ENCODE measurements at regions not wholly inside any gene's neighbourhood (a gene's known extent, or its start where the extent isn't known, plus 50 kb on each side); places are given as distances from the start of the nearest gene placed in this dataset.

GRCh38 chr2:18464913-18465312, 95.5 kb downstream of the RDH14 start:
- no peak for DNase-seq

DNA sequence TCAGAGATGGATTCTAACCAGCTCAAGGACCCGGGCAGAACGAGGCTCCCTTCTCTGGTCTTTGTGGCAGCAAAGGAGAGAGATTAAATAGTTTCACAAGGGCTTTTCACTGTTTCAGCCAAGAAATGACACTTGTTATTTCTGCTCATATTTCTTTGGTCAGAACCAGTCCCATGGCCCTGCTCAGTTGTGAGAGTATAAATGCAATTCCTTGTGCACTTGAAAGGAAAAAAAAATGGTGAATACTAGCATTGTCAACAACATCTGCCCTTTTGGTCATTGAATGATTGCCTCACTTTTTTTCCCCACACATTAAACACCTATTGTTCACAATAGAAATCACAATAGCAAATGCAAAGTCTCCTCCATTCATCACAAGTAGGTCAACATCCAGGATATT, 104.4 kb downstream of the RDH14 start:
- DNase-seq, result no peak

- no peak for DNase-seq
Measured at GRCh38 chr2:18455236-18455862, 105.1 kb downstream of the RDH14 start.

GRCh38 chr2:18454692-18455235, 105.7 kb downstream of the RDH14 start:
- DNase-seq, result no peak

DNA sequence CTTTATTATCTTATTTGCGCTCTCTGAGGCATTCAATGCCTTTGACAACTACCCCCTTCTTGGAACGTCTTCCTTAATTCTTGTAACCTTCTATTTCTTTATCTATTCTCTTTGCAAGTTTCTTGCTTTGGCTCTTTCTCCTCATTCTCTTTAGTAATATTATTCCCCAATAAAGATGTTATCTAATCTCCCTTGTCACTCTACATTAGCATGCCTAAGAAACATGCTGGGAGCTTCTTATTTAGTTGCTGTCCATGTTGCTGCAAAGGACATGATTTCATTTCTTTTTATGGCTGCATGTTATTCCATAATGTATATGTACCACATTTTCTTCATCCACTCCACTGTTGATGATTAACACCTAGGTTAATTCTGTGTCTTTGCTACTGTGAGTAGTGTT, 113.7 kb downstream of the RDH14 start:
- DNase-seq, result no peak

DNA sequence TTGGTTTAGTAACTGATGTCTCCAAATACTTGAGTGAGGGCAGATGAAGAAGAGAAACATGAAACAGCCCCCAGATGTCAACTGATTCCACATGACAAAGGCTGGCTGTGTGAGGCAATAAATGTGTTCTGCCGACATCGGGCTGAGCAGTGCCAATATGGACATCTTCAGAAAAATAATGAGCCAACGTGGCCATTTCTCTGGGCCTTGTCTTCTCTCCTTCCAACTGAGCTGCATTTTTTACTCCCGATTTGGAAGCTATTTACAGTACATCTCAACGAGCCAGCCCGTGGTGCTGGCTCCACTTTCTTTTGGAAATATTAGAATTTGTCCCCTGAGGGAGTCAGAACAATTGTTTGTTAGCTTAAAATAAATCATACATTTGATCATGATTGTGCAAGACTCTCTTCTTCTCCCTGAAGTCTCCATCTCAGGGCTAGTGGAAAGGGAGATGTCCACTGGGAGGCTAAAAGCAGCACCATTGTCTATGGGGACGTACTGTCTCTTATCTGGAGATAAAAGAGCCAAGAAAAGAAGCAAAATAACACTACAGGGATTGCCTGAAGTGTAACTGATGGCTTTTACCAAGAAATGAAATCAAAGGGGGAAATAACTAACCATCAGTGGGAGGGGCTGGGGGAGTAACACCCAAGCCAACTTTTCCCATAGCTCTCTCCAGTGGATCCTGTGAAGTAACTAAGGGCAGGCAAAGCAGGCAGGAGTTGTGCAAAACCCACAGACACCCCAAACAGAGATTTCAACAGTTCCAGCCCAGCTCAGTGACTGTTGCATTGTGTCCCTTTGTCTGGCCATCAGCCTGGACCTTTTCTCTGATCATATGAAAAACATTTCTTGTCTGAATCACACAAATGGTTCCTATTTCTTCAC, 114.8 kb downstream of the RDH14 start:
- DNase-seq, result no peak

GRCh38 chr2:18444806-18445205, 115.6 kb downstream of the RDH14 start:
- no peak for DNase-seq

- no peak for DNase-seq
Measured at GRCh38 chr2:18441583-18441982, 118.9 kb downstream of the RDH14 start.

DNA sequence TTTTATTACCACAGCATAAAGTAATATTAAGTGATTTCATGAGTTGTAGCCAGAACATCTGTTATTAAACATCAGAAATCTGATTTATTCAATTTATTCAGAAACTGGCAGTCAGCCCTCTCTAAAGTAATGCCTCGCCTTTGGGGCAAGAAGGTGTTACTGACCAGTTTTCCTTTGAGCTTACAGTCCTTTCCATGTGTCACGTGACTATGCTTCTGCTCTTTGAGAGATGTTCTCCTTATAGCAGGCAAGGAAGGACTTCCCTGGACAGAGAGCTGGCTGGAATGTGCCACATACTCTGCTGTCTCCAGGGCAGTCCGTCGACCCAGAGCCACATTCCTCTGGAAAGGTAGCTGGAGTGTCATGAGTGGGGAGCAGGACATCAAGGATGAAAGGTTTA, 119.7 kb downstream of the RDH14 start:
- DNase-seq, result no peak

- DNase-seq, result no peak
Measured at GRCh38 chr2:18440141-18440661, 120.3 kb downstream of the RDH14 start.

DNA sequence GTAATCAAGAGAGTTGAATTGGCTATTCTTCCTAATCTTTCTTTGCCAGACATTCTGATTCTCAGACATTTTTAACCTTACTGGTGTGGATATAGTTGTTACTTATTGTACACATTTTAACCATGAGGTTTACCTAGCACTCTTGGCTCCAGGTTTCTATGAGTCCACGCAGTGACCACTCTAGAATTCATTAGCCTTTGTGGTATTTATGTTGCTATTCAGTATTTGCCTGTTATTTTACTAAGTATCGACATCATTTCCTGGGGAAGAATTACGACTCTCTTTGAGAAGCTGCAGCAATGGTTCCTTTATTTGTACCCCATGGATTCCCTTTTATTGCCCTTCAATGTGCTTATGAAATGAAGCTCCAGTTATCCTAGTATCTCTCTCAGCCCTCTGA, 120.7 kb downstream of the RDH14 start:
- DNase-seq, result no peak

DNA sequence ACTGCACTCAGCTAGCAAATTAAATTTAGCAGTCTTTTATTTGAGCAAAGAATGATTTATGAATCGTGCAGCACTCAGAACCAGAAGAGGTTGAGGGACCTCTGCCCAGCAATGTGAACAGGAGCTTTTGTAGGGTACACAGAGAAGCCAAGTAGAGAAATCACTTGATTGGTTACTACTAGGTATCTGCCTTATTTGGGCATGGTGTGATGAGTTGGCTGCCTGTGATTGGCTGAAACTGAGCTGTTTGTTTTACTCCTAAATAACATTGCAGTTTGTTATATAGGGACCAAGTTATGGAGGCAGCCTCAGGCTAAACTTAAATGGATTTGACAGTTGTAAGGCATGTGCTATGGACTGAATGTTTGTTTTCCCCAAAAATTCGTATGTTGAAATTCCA, 122.5 kb downstream of the RDH14 start:
- no peak for DNase-seq

DNA sequence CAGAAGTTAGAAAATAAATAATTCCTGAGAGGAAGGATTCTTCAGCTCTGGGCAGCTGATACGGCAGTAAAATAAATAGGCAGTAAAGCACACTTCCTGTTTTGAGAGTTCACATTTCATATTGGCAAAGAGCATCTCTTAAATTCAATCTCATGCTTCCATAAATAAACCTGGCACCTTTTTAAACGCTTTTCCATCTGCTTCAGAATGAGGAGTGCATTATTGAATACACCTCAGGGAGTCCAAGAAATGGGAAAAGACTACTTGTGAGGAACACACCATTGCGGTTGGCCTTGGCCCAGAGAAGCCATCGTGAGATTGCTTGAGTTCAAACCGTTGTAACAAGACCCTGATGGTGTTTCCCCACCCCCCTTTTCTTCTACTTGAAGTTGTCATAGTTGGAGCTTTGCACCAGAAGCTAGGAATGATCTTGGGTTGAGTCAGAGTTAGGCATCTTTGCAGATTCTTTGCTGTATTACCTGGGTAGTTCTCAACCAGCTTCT, 123.9 kb downstream of the RDH14 start:
- no peak for DNase-seq

- no peak for DNase-seq
Measured at GRCh38 chr2:18435426-18436037, 124.9 kb downstream of the RDH14 start.

DNA sequence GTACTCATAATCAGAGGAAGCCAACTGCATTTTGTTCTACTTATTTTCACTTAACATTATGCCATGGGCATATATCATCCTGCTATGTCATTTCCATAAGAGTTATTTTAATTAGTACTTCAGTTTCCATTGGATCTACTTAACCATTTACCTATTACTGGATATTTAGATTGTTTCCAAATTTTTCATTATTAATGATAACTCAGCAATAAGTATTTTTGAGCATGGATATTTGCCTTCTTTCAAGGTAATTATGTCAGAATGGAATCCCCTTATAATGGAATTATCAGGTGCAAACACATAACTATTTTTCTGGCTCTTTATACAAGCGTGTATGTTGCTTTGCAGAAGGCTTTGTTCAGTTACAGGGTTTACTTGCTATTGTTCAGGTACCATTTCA, 126.6 kb downstream of the RDH14 start:
- DNase-seq, result no peak

DNA sequence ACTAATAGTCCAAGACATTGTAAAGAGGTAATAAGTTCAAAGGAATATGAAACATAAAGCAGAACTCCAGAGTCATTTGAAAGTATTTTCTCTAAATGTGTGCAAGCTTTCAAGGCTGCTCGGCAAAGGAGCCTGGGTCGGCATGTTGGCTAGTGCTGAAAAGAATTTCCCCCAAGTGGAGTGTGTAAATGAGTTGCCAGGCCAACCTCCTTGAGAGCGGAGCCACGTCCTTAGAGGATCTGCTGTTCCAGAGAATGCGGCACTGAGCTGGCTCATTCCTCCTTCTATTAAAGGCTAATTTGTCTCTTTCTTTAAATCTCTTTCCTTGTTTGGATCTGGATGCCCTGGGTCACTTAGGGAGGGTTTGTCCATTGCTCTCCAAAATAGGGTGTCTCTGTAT, 127.5 kb downstream of the RDH14 start:
- DNase-seq, result no peak

DNA sequence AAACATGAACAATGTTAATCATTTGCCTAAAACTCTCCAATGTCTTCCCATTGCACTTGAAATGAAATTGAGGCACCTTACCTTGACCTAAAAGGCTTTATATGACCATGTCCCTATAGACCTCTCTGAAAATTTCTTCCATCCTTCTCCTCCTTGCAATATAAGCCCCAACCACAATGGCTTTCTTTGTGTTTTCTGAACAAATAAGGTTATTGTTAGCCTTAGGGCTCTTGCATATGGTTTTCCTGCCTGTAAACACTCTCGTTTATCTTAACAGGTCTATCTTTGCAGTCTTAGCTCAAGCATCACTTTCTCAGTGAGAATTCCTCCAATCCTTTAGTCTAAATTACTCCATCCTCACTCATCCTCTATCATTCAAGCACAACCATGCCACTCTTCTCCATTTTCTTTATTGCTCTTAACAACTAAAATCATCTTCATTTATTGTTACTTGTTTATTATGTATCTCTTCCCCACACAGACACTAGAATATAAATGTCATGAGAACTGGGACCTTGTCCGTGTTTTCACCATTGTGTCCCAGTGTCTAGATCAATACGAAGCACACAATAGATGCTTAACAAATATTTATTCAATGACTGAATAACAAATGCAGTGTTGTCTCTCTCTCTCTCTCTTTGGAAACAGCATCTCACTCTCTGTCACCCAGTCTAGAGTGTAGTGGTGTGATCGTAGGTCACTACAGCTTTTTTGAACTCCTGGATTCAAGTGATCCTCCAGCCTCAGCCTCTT, 129.3 kb downstream of the RDH14 start:
- no peak for DNase-seq

DNA sequence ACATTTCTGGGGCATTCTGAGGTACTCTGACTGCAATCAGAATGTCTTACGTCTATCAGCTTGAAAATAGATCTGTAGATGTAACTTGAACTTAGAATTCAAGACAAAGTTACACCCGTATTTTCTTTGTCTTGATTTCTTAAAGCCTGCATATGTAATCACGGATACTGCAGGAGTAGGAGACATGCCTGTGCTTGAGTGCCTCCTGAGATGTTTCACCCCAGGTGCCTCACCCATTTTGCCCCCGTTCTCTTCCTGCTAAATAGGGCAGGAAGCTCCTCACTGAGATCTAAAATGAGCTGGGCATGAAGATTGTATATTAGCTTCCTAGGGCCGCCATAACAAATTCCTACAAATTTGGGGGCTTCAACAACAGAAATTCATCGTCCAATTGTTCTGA, 131.9 kb downstream of the RDH14 start:
- no peak for DNase-seq

DNA sequence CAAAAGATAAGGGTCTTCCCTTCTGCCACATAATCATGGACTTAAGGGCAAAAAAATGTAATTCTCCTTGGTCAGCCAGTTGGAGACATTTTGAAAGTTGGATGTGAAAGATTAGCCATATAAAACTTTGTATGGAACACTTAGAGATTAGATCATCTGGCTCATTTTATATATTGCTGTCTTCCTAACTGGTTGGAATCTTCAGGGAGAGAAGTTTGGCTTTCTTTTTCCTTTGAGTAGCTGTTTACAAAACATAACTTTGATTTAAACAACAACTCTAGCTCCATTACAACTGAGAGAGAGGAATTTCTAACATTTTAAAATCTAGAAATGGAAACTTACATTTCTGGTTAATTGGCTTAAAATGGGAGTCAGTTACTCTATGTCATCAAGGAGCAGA, 132.7 kb downstream of the RDH14 start:
- DNase-seq, result no peak

- DNase-seq, result no peak
Measured at GRCh38 chr2:18426174-18426573, 134.3 kb downstream of the RDH14 start.

DNA sequence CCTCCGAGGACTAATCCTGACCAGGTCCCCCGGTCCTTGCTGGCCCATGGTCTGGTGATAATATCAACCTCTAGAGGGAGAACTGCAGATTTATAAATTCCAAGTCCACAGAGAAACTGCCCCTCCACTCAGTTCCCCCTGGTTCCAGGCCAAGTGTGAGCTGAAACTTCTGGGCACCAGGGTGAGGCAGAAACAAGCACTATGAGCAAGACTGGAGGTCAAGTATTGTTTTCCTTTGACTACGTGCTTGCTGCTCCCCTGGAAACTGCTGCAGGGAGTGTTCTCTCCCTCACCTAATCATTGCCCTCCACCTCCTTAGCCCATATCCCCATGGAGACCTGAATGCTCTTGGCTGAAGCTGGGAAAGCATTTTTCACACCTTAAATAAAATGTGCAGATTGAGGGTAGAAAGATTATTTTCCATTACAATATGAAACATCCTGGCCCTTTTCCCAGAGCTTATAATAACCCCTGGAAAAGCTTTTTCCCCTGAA, 135.2 kb downstream of the RDH14 start:
- no peak for DNase-seq

- DNase-seq, result no peak
Measured at GRCh38 chr2:18423636-18424035, 136.8 kb downstream of the RDH14 start.

Measured in activated CD4-positive, alpha-beta T cell treated with anti-CD3 and anti-CD28 coated beads for 4 hours (primary cell).